ENCODE measurements at regions not wholly inside any gene's neighbourhood (a gene's known extent, or its start where the extent isn't known, plus 50 kb on each side); places are given as distances from the start of the nearest gene placed in this dataset.

GRCh38 chr16:22753451-22753850, 60.5 kb upstream of the HS3ST2 start:
- no peaks in the 10 kb centered on the region for H3K36me3 Mint-ChIP-seq (ENCODE audit: unreplicated experiment)
- H3K27ac Mint-ChIP-seq (ENCODE audit: unreplicated experiment), result no peak overlapping the region
- H3K4me3 Mint-ChIP-seq (ENCODE audit: unreplicated experiment), result no peak overlapping the region
- peaks cover 7% of the 10 kb centered on the region for H3K9me3 Mint-ChIP-seq (ENCODE audit: unreplicated experiment)
- H3K27me3 Mint-ChIP-seq (ENCODE audit: unreplicated experiment), result no peaks in the 10 kb centered on the region
- DNase-seq (ENCODE audit: extremely low spot score, unreplicated experiment), result no peak
- H3K4me1 Mint-ChIP-seq (ENCODE audit: unreplicated experiment), result no peaks in the 10 kb centered on the region
- TF ChIP-seq, protein P1, sequence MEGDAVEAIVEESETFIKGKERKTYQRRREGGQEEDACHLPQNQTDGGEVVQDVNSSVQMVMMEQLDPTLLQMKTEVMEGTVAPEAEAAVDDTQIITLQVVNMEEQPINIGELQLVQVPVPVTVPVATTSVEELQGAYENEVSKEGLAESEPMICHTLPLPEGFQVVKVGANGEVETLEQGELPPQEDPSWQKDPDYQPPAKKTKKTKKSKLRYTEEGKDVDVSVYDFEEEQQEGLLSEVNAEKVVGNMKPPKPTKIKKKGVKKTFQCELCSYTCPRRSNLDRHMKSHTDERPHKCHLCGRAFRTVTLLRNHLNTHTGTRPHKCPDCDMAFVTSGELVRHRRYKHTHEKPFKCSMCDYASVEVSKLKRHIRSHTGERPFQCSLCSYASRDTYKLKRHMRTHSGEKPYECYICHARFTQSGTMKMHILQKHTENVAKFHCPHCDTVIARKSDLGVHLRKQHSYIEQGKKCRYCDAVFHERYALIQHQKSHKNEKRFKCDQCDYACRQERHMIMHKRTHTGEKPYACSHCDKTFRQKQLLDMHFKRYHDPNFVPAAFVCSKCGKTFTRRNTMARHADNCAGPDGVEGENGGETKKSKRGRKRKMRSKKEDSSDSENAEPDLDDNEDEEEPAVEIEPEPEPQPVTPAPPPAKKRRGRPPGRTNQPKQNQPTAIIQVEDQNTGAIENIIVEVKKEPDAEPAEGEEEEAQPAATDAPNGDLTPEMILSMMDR (IDR thresholded peaks at IDR 0.05), result no peak

DNA sequence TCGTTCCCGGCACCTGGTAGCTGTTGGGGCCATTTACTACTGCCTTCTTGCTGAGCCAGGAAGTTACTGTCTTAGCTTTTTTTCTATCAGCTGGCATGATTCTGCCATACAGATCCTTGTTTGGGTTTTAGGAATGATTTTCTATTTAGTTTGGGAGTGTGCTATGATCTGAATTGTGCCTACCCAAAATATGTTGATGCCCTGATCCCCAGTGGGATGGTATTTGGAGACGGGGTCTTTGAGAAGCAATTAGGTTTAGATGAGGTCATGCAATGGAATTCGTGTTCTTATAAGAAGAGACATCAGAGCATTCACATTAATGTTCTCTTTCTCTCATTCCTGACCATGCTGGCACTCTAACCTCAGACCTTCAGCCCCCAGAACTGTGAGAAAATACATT, 59.4 kb upstream of the HS3ST2 start:
- Mint-ChIP-seq H3K4me1 (ENCODE audit: unreplicated experiment) (no peaks in the 10 kb centered on the region), H3K36me3 (ENCODE audit: unreplicated experiment) (no peaks in the 10 kb centered on the region), H3K27ac (ENCODE audit: unreplicated experiment) (no peak overlapping the region), H3K27me3 (ENCODE audit: unreplicated experiment) (no peaks in the 10 kb centered on the region), H3K4me3 (ENCODE audit: unreplicated experiment) (no peak overlapping the region), H3K9me3 (ENCODE audit: unreplicated experiment) (peaks cover 7% of the 10 kb centered on the region)
- TF ChIP-seq, protein P1 (IDR thresholded peaks at IDR 0.05), result no peak
- DNase-seq (ENCODE audit: extremely low spot score, unreplicated experiment), result no peak

DNA sequence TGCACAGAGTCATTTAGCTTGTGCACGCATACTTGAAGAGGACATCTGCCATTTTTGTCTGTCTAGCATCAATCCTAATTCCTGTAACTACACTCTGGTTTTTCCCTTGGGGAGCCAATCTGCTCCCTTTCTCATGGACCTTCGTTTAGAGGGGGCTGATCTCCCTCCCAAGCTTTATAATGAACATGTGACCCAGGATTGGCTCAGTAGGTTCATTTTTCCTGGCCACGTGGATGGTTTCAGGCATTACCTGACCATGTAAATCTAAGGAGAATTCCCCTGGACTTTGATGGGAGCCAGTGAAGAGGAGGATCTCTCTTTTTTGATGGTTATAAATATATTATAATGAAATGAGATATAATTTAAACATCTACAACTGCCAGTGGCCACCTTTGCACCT, 56.8 kb upstream of the HS3ST2 start:
- H3K36me3 Mint-ChIP-seq (ENCODE audit: unreplicated experiment), result no peaks in the 10 kb centered on the region
- no peaks in the 10 kb centered on the region for H3K27me3 Mint-ChIP-seq (ENCODE audit: unreplicated experiment)
- no peaks in the 10 kb centered on the region for H3K4me1 Mint-ChIP-seq (ENCODE audit: unreplicated experiment)
- H3K4me3 Mint-ChIP-seq (ENCODE audit: unreplicated experiment), result no peak overlapping the region
- DNase-seq (ENCODE audit: extremely low spot score, unreplicated experiment), result no peak
- H3K9me3 Mint-ChIP-seq (ENCODE audit: unreplicated experiment), result no peaks in the 10 kb centered on the region
- no peak overlapping the region for H3K27ac Mint-ChIP-seq (ENCODE audit: unreplicated experiment)
- TF ChIP-seq, protein P1 (IDR thresholded peaks at IDR 0.05), result no peak

- DNase-seq (ENCODE audit: extremely low spot score, unreplicated experiment), result no peak
- Mint-ChIP-seq H3K4me1 (ENCODE audit: unreplicated experiment) (no peaks in the 10 kb centered on the region), H3K36me3 (ENCODE audit: unreplicated experiment) (no peaks in the 10 kb centered on the region), H3K9me3 (ENCODE audit: unreplicated experiment) (no peaks in the 10 kb centered on the region), H3K27me3 (ENCODE audit: unreplicated experiment) (no peaks in the 10 kb centered on the region), H3K4me3 (ENCODE audit: unreplicated experiment) (no peak overlapping the region), H3K27ac (ENCODE audit: unreplicated experiment) (no peak overlapping the region)
- TF ChIP-seq, protein P1 (IDR thresholded peaks at IDR 0.05), result no peak
Measured at GRCh38 chr16:22762486-22762885, 51.5 kb upstream of the HS3ST2 start.

GRCh38 chr16:22763437-22764080, 50.4 kb upstream of the HS3ST2 start:
- no peak overlapping the region for H3K4me3 Mint-ChIP-seq (ENCODE audit: unreplicated experiment)
- no peak for DNase-seq (ENCODE audit: extremely low spot score, unreplicated experiment)
- H3K27ac Mint-ChIP-seq (ENCODE audit: unreplicated experiment), result no peak overlapping the region
- no peaks in the 10 kb centered on the region for H3K9me3 Mint-ChIP-seq (ENCODE audit: unreplicated experiment)
- H3K36me3 Mint-ChIP-seq (ENCODE audit: unreplicated experiment), result no peaks in the 10 kb centered on the region
- H3K27me3 Mint-ChIP-seq (ENCODE audit: unreplicated experiment), result no peaks in the 10 kb centered on the region
- H3K4me1 Mint-ChIP-seq (ENCODE audit: unreplicated experiment), result no peaks in the 10 kb centered on the region
- TF ChIP-seq, protein P1 (IDR thresholded peaks at IDR 0.05), result no peak

Measured in osteocyte (in vitro differentiated cells).